ENCODE measurements at regions not wholly inside any gene's neighbourhood (a gene's known extent, or its start where the extent isn't known, plus 50 kb on each side); places are given as distances from the start of the nearest gene placed in this dataset.

GRCh38 chr13:26979334-26979733, 192.3 kb downstream of the USP12 start:
- intact Hi-C loops (cut with micrococcal nuclease; ENCODE audit: unreplicated experiment), result no loop called here
- DNase-seq (ENCODE audit: low spot score), result no peak
- no peaks in the 10 kb centered on the region for H3K9me3 ChIP-seq (ENCODE audit: low read depth, low read length, poor library complexity, severe bottlenecking)
- TF ChIP-seq EZH2 (IDR thresholded peaks at IDR 0.05; ENCODE audit: borderline replicate concordance, low read depth, low read length, poor library complexity, severe bottlenecking), result no peak
- no peak for TF ChIP-seq CTCF (conservative IDR thresholded peaks at IDR 0.05; ENCODE audit: low read depth, low read length)
- no TSS peak for BruUV-seq (replicated peaks)
- no peaks in the 10 kb centered on the region for H3K4me1 ChIP-seq (ENCODE audit: insufficient read depth, low read length, poor library complexity, severe bottlenecking)
- H3K4me3 ChIP-seq (ENCODE audit: low read depth, low read length, poor library complexity, severe bottlenecking), result no peak overlapping the region
- H3K27me3 ChIP-seq (replicated peaks; ENCODE audit: insufficient read depth, low read depth, low read length, poor library complexity), result no peaks in the 10 kb centered on the region
- H3K27ac ChIP-seq (ENCODE audit: low read depth, low read length, poor library complexity, severe bottlenecking), result no peak overlapping the region
- CTCF ChIA-PET, result interaction anchor here (0.5 kb wide), 1 partner anchor 851 kb away, joined by 3 read pairs; no protein-coding TSS in a partner anchor
- POLR2A ChIA-PET (ENCODE audit: low non-redundant PET), result no interaction called here
- no peaks in the 10 kb centered on the region for H3K36me3 ChIP-seq (ENCODE audit: insufficient read depth, low read length, poor library complexity, severe bottlenecking)

GRCh38 chr13:26978081-26978860, 193.3 kb downstream of the USP12 start:
- H3K27ac ChIP-seq (ENCODE audit: low read depth, low read length, poor library complexity, severe bottlenecking), result no peak overlapping the region
- H3K27me3 ChIP-seq (replicated peaks; ENCODE audit: insufficient read depth, low read depth, low read length, poor library complexity), result no peaks in the 10 kb centered on the region
- ChIA-PET POLR2A (ENCODE audit: low non-redundant PET) (interaction anchor here (0.6 kb wide), 1 partner anchor 23 kb away, joined by 4 read pairs; no protein-coding TSS in a partner anchor), CTCF (no interaction called here)
- no peak for DNase-seq (ENCODE audit: low spot score)
- no peaks in the 10 kb centered on the region for H3K36me3 ChIP-seq (ENCODE audit: insufficient read depth, low read length, poor library complexity, severe bottlenecking)
- no peaks in the 10 kb centered on the region for H3K9me3 ChIP-seq (ENCODE audit: low read depth, low read length, poor library complexity, severe bottlenecking)
- intact Hi-C loops (cut with micrococcal nuclease; ENCODE audit: unreplicated experiment), result no loop called here
- no peak overlapping the region for H3K4me3 ChIP-seq (ENCODE audit: low read depth, low read length, poor library complexity, severe bottlenecking)
- H3K4me1 ChIP-seq (ENCODE audit: insufficient read depth, low read length, poor library complexity, severe bottlenecking), result no peaks in the 10 kb centered on the region
- no TSS peak for BruUV-seq (replicated peaks)
- no peak for TF ChIP-seq CTCF (conservative IDR thresholded peaks at IDR 0.05; ENCODE audit: low read depth, low read length)
- no peak for TF ChIP-seq EZH2 (IDR thresholded peaks at IDR 0.05; ENCODE audit: borderline replicate concordance, low read depth, low read length, poor library complexity, severe bottlenecking)

GRCh38 chr13:26977541-26977940, 194.1 kb downstream of the USP12 start:
- Histone ChIP-seq H3K4me1 (ENCODE audit: insufficient read depth, low read length, poor library complexity, severe bottlenecking) (no peaks in the 10 kb centered on the region), H3K27me3 (replicated peaks; ENCODE audit: insufficient read depth, low read depth, low read length, poor library complexity) (no peaks in the 10 kb centered on the region), H3K36me3 (ENCODE audit: insufficient read depth, low read length, poor library complexity, severe bottlenecking) (no peaks in the 10 kb centered on the region), H3K27ac (ENCODE audit: low read depth, low read length, poor library complexity, severe bottlenecking) (no peak overlapping the region), H3K4me3 (ENCODE audit: low read depth, low read length, poor library complexity, severe bottlenecking) (no peak overlapping the region), H3K9me3 (ENCODE audit: low read depth, low read length, poor library complexity, severe bottlenecking) (no peaks in the 10 kb centered on the region)
- DNase-seq (ENCODE audit: low spot score), result no peak
- BruUV-seq (replicated peaks), result no TSS peak
- POLR2A ChIA-PET (ENCODE audit: low non-redundant PET), result no interaction called here
- TF ChIP-seq CTCF (conservative IDR thresholded peaks at IDR 0.05; ENCODE audit: low read depth, low read length) (no peak), EZH2 (IDR thresholded peaks at IDR 0.05; ENCODE audit: borderline replicate concordance, low read depth, low read length, poor library complexity, severe bottlenecking) (no peak)
- CTCF ChIA-PET, result no interaction called here
- intact Hi-C loops (cut with micrococcal nuclease; ENCODE audit: unreplicated experiment), result no loop called here
